Stimulated activated CD8-positive, alpha-beta memory T cell treated with anti-CD3 and anti-CD28 coated beads, Interleukin-2, amount 100 ng/mL, for 48 hours (primary cell): ENCODE measurements at regions not wholly inside any gene's neighbourhood (a gene's known extent, or its start where the extent isn't known, plus 50 kb on each side); places are given as distances from the start of the nearest gene placed in this dataset.

ENCODE experiments used
- DNase-seq, 2 donors: peaks; one replicate each; pipeline ENCODE4 v3.0.0-alpha.2; 2020; ENCODE audit warnings: low read depth in 2 of 2

GRCh38 chr7:53518319-53518718 lies 482.9 kb downstream of the POM121L12 start:
- DNase-seq, result no peak

- no peak for DNase-seq
Measured at GRCh38 chr7:53520841-53521240, 485.4 kb downstream of the POM121L12 start.

- no peak for DNase-seq
Measured at GRCh38 chr7:53521638-53522184, 486.3 kb downstream of the POM121L12 start.

DNA sequence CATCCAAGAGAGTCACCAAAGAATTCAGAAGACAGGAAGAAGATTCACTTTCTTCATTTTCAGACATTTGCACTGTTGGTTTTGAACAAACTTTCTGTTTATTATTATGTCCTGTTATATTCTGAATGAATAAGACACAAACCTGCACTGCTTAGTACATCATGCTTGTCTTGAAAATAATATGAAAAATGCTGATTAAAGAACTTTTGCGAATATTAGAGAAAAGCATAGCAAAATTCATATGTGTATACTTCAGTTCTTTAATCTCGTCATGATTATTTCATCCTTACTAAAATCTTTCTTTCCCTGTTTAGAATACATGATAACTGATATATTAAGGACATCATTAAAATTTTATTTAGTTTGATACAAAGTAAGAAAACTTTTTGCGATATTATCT lies 504.1 kb downstream of the POM121L12 start:
- DNase-seq, result no peak

DNA sequence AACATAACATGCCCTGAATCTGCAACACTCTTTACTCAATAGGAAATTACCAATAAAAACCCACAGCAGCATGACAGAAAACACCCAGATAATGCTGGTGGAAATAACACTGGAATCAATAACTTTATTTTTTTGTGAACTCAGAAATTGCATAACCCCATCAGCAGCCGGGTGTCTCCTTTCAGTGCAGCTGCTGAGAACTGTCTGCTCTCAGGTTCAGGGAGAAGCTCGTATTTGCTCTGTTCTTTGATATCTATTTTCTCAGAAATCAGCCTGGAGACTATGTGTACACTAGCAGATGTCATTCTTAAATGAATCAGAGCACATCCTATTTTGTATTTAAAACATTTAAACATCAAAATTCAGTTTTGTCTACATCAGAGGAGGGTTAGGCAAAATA lies 506.0 kb downstream of the POM121L12 start:
- no peak for DNase-seq

GRCh38 chr7:53542157-53542556 lies 506.7 kb downstream of the POM121L12 start:
- DNase-seq, result no peak
